ENCODE measurements at regions not wholly inside any gene's neighbourhood (a gene's known extent, or its start where the extent isn't known, plus 50 kb on each side); places are given as distances from the start of the nearest gene placed in this dataset.

GRCh38 chr11:81634483-81634882, 1099.2 kb downstream of the FAM181B start:
- TF ChIP-seq EZH2 (IDR thresholded peaks at IDR 0.05; ENCODE audit: low read depth, low read length, severe bottlenecking) (no peak), PHF8 (conservative IDR thresholded peaks at IDR 0.05; ENCODE audit: low read depth, low read length) (no peak), CTCF (IDR thresholded peaks at IDR 0.05; ENCODE audit: control extremely low read depth in 1 of 3, insufficient read depth in 1 of 3, low read depth in 1 of 3, low read length in 3 of 3) (no peak), JUN (IDR thresholded peaks at IDR 0.05; ENCODE audit: low read depth, low read length) (no peak), POLR2AphosphoS5 (IDR thresholded peaks at IDR 0.05; ENCODE audit: low read depth, low read length) (no peak), SIX5 (IDR thresholded peaks at IDR 0.05; ENCODE audit: low read depth, low read length) (no peak), TAF1 (IDR thresholded peaks at IDR 0.05; ENCODE audit: low read depth, low read length) (no peak), BCL11A (IDR thresholded peaks at IDR 0.05; ENCODE audit: low read depth in 2 of 2, low read length in 2 of 2) (no peak), SIRT6 (IDR thresholded peaks at IDR 0.05; ENCODE audit: low read length) (no peak), RNF2 (IDR thresholded peaks at IDR 0.05; ENCODE audit: borderline replicate concordance, low read depth, low read length, missing control alignments, poor library complexity, severe bottlenecking) (no peak)

All from H1 (cell line).